OCI-LY7 (cell line): ENCODE measurements at regions not wholly inside any gene's neighbourhood (a gene's known extent, or its start where the extent isn't known, plus 50 kb on each side); places are given as distances from the start of the nearest gene placed in this dataset.

Experiments used
- BruUV-seq: library from RNA; stranded (reverse); fragments of 400-500 nt; replicated peaks from 2 replicates; lab custom pipeline; 2021; lab: Mats Ljungman, UMichigan
- CTCF ChIA-PET: fragments of 300-600 bp; sonication (Branson Sonifier 250); formaldehyde crosslinking; loops from one replicate; lab custom pipeline; 2022; ENCODE audit warnings: antibody characterized with exemption; ENCODE audit not compliant: unreplicated experiment; lab: Charles Lee
- POLR2A ChIA-PET: fragments of 300-600 bp; sonication (Branson Sonifier 250); formaldehyde crosslinking; loops from one replicate; lab custom pipeline; 2022; ENCODE audit warnings: antibody characterized with exemption; lab: Charles Lee
- DNase-seq: peaks from one replicate; pipeline ENCODE4 v3.0.0-alpha.2; 2015; ENCODE audit warnings: low spot score
- H2AFZ ChIP-seq: fragments of 200-600 bp; sonication (generic), shearing (Covaris generic); 2 replicates; pipeline ENCODE4 v1.6.1; 2014; ENCODE audit warnings: mild to moderate bottlenecking, antibody characterized with exemption, low read length, moderate library complexity
- H3K27ac ChIP-seq: fragments of 200-600 bp; sonication (generic); 2 replicates; pipeline ENCODE4 v1.5.1; 2014; ENCODE audit warnings: mixed run types, low read depth, mild to moderate bottlenecking, moderate library complexity, low read length, inconsistent platforms; ENCODE audit not compliant: poor library complexity, severe bottlenecking
- H3K36me3 ChIP-seq: fragments of 200-600 bp; sonication (generic); 2 replicates; pipeline ENCODE4 v1.6.1; 2014; ENCODE audit warnings: mild to moderate bottlenecking, antibody characterized with exemption, low read length, moderate library complexity, mixed read lengths; ENCODE audit not compliant: insufficient read depth
- H3K4me1 ChIP-seq: fragments of 200-600 bp; sonication (generic); 2 replicates; pipeline ENCODE4 v1.5.1; 2014; ENCODE audit warnings: mild to moderate bottlenecking, low read length; ENCODE audit not compliant: insufficient read depth, poor library complexity, severe bottlenecking
- H3K4me2 ChIP-seq: fragments of 200-600 bp; sonication (generic); 2 replicates; pipeline ENCODE4 v1.6.1; 2014; ENCODE audit warnings: mild to moderate bottlenecking, low read length
- H3K4me3 ChIP-seq: fragments of 200-600 bp; sonication (generic); 2 replicates; pipeline ENCODE4 v1.5.1; 2014; ENCODE audit warnings: mild to moderate bottlenecking, low read depth, low read length; ENCODE audit not compliant: poor library complexity, severe bottlenecking
- H3K79me2 ChIP-seq: fragments of 200-600 bp; sonication (generic); 2 replicates; pipeline ENCODE4 v1.6.1; 2016; ENCODE audit warnings: low read depth, mild to moderate bottlenecking, low read length, moderate library complexity, mixed read lengths; ENCODE audit not compliant: insufficient read depth
- H3K9me2 ChIP-seq: fragments of 200-600 bp; sonication (generic); 2 replicates; pipeline ENCODE4 v1.6.1; 2016; ENCODE audit warnings: mild to moderate bottlenecking, low read length, mixed read lengths; ENCODE audit not compliant: insufficient read depth
- H3K9me3 ChIP-seq: fragments of 200-600 bp; sonication (generic); 2 replicates; pipeline ENCODE4 v1.6.1; 2014; ENCODE audit warnings: mild to moderate bottlenecking, mixed run types, low read length, mixed read lengths
- H4K20me1 ChIP-seq: fragments of 200-600 bp; sonication (generic); 2 replicates; pipeline ENCODE4 v1.6.1; 2014; ENCODE audit warnings: mild to moderate bottlenecking, antibody characterized with exemption, low read length, moderate library complexity, mixed read lengths; ENCODE audit not compliant: insufficient read depth
- EZH2phosphoT487 ChIP-seq: fragments of 200-600 bp; sonication (generic); IDR thresholded peaks from 2 replicates; pipeline ENCODE4 v1.6.1; 2018; ENCODE audit warnings: low read depth, borderline replicate concordance, mild to moderate bottlenecking, mixed run types, antibody characterized with exemption, low read length, moderate library complexity, mixed read lengths
- intact Hi-C: fragments of 100-400 bp; cut with micrococcal nuclease; formaldehyde crosslinking; loops from one replicate; pipeline ENCODE4 v1.10.0; 2022; ENCODE audit not compliant: unreplicated experiment
- TF ChIP-seq, protein P1 (sequence below): fragments of 200-600 bp; sonication (generic); conservative IDR thresholded peaks from 2 replicates; pipeline ENCODE4 v1.5.1; 2014; ENCODE audit warnings: mild to moderate bottlenecking, antibody characterized with exemption, low read length, moderate library complexity, mixed read lengths

GRCh38 chr2:160816916-160817499 lies 323.4 kb upstream of the RBMS1 start:
- Histone ChIP-seq H3K4me1 (no peaks in the 10 kb centered on the region), H2AFZ (no peak overlapping the region), H3K9me2 (no peaks in the 10 kb centered on the region), H4K20me1 (no peaks in the 10 kb centered on the region), H3K4me2 (no peak overlapping the region), H3K36me3 (no peaks in the 10 kb centered on the region), H3K4me3 (no peak overlapping the region), H3K9me3 (no peaks in the 10 kb centered on the region), H3K27ac (no peak overlapping the region), H3K79me2 (no peaks in the 10 kb centered on the region)
- intact Hi-C loops: no loop called here
- CTCF ChIA-PET: no interaction called here
- no peak for DNase-seq
- no peak for TF ChIP-seq EZH2phosphoT487
- TF ChIP-seq, protein P1, sequence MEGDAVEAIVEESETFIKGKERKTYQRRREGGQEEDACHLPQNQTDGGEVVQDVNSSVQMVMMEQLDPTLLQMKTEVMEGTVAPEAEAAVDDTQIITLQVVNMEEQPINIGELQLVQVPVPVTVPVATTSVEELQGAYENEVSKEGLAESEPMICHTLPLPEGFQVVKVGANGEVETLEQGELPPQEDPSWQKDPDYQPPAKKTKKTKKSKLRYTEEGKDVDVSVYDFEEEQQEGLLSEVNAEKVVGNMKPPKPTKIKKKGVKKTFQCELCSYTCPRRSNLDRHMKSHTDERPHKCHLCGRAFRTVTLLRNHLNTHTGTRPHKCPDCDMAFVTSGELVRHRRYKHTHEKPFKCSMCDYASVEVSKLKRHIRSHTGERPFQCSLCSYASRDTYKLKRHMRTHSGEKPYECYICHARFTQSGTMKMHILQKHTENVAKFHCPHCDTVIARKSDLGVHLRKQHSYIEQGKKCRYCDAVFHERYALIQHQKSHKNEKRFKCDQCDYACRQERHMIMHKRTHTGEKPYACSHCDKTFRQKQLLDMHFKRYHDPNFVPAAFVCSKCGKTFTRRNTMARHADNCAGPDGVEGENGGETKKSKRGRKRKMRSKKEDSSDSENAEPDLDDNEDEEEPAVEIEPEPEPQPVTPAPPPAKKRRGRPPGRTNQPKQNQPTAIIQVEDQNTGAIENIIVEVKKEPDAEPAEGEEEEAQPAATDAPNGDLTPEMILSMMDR: no peak
- no TSS peak for BruUV-seq
- POLR2A ChIA-PET: no interaction called here

GRCh38 chr2:160820691-160821090 lies 327.1 kb upstream of the RBMS1 start:
- Histone ChIP-seq H3K9me2 (no peaks in the 10 kb centered on the region), H2AFZ (no peak overlapping the region), H3K4me2 (no peak overlapping the region), H4K20me1 (no peaks in the 10 kb centered on the region), H3K79me2 (no peaks in the 10 kb centered on the region), H3K27ac (no peak overlapping the region), H3K36me3 (no peaks in the 10 kb centered on the region), H3K4me1 (no peaks in the 10 kb centered on the region), H3K9me3 (no peaks in the 10 kb centered on the region), H3K4me3 (no peak overlapping the region)
- intact Hi-C loops: no loop called here
- POLR2A ChIA-PET: interaction anchor here (0.7 kb wide), 1 partner anchor 28 kb away, joined by 3 read pairs; no protein-coding TSS in a partner anchor
- CTCF ChIA-PET: no interaction called here
- no peak for DNase-seq
- no peak for TF ChIP-seq EZH2phosphoT487
- TF ChIP-seq, protein P1: no peak
- BruUV-seq: no TSS peak

GRCh38 chr2:160822006-160822405 lies 328.4 kb upstream of the RBMS1 start:
- H3K4me3 ChIP-seq: no peak overlapping the region
- no peaks in the 10 kb centered on the region for H3K79me2 ChIP-seq
- no peaks in the 10 kb centered on the region for H3K36me3 ChIP-seq
- no peaks in the 10 kb centered on the region for H4K20me1 ChIP-seq
- no peak overlapping the region for H3K27ac ChIP-seq
- POLR2A ChIA-PET: no interaction called here
- no peaks in the 10 kb centered on the region for H3K9me2 ChIP-seq
- intact Hi-C loops: no loop called here
- H3K4me2 ChIP-seq: no peak overlapping the region
- TF ChIP-seq, protein P1: no peak
- TF ChIP-seq EZH2phosphoT487: no peak
- CTCF ChIA-PET: no interaction called here
- DNase-seq: no peak
- BruUV-seq: no TSS peak
- H3K4me1 ChIP-seq: no peaks in the 10 kb centered on the region
- H3K9me3 ChIP-seq: no peaks in the 10 kb centered on the region
- no peak overlapping the region for H2AFZ ChIP-seq
